HG03135 (cell line): ENCODE measurements at regions not wholly inside any gene's neighbourhood (a gene's known extent, or its start where the extent isn't known, plus 50 kb on each side); places are given as distances from the start of the nearest gene placed in this dataset.
"Not testable (repeated sequence)": the region's sequence is repeated elsewhere in the genome, so short reads cannot be mapped to it uniquely, and the experiment has no call there.

Experiments used
- ATAC-seq: cut with Tn5 transposase; IDR thresholded peaks from one replicate; pipeline ENCODE4 v1.9.1; 2021; ENCODE audit warnings: mild to moderate bottlenecking, moderate library complexity; ENCODE audit not compliant: unreplicated experiment

DNA sequence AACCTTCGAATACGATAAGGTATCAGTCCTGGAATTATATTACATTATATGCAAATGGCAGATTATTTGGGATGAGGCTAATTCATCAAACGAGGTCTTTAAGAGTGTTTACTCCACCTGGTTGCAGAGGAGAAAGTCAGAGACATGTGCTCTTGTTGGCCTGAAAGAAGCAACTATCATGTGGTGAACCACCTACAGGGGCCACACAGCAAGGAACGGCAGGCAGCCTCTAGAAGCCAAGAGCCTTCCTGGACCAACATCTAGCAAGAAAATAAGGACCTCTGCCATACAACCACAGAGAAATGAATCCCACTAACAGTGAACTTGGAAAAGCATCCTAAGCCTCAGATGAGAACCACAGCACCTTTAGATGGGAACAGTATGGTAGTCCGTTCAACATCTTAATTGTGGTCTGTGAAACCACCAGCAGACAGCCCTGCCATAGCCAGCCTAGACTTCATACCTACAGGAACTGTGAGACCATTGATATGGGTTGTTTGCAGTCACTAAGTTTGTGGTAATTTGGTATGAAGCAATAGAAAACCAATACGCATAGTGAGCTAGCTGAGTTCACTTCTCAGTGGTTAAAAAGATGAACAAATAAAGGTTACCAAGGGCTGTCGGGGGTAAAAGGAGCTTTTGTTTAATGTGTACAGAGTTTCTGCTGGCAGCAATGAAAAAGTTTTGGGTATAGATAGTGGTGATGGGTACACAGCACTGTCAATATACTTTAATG is 345.7 kb upstream of the RUNX1 start:
- ATAC-seq: no peak

DNA sequence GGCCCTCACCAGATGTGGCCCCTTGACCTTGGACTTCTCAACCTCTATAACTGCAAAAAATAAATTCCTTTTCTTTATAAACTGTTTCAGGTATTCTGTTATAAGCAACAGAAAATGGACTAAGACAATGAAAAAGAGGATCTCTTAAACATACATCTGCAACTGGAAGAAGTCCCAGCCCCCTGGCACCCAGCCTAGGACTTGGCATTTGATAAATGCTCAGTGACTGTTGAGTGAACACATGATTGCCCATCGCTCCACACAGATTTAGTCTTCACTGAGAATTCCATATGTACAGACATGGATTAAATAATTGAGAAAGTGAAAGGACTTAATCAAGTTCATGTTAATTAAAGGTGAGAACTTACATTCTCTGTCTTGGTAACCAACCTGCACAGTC is 344.9 kb upstream of the RUNX1 start:
- no peak for ATAC-seq

DNA sequence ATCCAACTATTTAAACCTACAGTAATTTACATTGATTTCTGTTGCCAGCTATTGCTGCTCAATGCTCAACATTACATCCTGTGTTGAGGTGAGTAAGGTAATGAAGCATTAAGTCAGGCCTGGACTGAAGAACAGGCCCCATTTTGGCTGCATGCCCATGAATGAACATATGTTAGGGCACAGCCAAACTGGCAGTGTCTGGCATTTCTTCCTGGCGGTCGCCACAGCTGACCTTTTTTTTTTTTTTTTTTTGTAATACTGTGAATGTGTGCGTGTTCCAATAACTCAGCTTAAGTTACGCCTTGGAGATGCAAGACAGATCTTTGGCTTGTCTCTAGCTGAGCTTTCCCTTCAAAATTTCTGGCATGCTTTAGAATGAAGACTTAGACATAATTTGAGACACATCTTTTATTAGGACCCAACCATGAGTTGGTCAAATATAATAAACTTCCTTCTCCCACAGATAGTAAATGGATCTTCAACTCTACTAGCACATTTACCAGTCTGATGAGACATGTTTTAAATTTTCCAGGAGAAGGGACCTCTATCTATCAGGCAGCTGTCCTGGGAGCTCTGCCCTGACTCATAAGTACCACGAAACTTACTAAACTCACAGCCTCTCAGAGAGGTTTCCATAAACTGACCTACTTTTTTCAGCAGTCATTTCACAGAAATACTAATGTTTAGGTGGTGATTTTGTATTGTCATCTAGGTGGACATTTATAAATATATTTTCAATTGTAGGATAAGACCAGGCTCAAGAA is 341.1 kb upstream of the RUNX1 start:
- no peak for ATAC-seq

DNA sequence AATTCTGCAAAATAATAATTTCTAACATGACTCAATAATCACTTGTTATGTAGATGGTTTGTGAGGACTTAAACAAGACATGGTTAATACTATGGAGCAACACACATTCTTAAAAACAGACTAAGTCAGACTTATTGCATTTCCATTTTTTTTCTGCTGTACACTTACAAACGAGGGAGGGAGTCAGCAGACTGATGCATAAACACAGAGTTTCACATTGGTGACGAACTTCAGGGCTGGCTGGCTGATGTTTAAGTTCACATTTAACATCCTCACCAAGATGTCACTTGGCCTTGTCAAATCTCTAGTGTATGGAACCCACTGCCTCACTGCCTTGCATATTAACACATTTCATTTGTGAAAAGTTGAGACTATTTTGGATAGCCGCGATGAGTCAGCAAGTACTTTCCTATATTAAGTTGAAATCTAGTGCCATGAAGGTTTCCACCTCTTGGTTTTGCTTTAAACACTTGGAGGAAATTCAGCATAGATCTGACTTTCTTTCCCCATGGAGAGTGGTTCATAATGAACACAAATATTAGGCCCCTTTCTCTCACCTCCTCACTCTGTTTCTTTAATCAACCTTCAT is 337.5 kb upstream of the RUNX1 start:
- ATAC-seq: no peak

DNA sequence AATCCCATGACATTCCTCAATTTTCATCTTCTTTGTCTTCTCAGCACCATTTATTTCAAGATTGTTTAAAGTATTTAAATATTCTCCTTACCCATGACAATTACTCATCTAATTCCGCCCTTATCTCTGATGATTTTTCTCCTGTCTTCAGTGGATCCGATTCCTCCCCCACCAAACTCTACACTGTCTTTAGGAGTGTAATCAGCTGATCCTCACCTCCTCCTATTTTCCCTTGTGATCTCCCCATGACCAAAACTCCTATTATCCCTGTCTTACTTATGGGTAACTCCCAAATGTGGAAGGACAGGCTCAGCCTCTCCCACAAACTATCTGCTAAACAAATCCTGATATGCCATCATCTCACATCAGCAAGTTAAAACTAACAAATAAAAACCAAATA is 335.3 kb upstream of the RUNX1 start:
- ATAC-seq: no peak

DNA sequence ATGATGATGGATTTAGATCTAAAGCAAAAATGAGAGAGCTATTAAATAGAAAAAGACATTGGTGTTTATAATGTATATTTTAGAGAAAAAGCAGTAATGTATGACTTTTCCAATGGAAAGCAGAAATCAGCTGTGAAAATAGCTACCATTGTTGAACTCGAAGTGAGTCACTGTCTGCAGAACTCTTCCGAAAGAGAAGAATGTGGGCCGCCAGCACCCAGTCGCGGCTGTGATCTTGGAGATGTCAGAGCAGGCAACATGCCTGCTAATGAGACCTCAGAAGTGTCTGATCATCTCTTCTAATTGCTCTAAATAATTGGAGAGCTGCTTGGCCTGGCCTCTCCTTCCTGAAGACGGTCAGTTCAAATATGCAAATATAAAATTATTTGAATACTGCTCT is 333.6 kb upstream of the RUNX1 start:
- ATAC-seq: no peak

DNA sequence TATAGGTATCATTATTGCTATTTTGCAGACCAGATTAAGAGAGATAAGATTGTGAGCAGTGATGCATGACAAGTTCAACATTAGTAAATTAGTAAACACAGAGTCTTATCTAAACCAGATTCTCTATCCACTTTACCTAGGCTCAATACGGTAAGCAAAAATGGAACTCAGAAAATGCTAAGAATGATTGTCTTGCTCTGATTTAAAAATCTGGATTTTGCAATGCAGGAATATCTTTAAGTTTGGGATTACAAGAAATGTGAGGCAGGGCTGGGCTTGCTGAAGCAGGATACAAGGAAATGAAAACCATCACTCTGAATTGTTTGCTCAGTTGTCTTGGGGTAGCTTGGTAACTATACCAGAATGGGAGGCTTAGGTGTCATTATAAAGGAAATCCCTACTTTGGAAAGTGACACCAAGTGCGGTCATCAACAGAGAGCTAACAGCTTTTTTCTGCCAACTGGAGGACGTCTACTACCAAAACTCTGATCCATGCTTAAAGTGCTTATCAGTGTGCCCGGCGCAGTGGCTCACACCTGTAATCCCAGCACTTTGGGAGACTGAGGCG is 332.7 kb upstream of the RUNX1 start:
- no peak for ATAC-seq

DNA sequence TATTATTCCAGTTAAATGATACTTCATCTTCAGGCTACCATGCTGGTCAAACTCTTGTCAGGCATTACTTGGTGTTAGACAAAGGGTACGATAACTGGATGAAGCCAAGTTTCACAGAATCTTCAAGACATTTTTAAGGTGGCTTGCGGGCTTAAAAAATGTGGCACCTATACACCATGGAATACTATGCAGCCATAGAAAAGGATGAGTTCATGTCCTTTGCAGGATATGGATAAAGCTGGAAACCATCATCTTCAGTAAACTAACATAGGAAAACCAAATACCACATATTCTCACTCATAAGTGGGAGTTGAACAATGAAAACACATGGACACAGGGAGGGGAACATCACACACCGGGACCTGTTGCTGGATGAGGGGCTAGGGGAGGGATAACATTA is 331.2 kb upstream of the RUNX1 start:
- not testable (repeated sequence) for ATAC-seq

DNA sequence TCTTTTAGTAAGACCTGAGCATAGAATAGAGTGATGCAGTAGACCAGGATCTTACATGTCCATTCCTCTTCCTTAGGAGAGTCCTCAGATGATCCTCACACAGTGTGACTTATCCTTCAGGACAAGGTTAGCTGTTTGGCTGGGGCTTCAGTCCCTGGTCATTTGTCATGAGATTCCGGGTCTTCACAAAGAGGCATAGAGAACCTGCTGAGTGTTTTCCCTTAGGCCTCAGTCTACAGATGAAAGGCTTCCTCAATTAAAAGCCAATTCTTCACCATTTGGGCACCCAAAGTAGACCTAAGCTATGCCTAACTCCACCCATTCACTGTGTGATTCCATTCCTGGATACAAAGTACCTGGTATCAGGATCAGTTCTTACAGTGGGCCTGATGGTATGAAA is 329.8 kb upstream of the RUNX1 start:
- ATAC-seq: no peak

DNA sequence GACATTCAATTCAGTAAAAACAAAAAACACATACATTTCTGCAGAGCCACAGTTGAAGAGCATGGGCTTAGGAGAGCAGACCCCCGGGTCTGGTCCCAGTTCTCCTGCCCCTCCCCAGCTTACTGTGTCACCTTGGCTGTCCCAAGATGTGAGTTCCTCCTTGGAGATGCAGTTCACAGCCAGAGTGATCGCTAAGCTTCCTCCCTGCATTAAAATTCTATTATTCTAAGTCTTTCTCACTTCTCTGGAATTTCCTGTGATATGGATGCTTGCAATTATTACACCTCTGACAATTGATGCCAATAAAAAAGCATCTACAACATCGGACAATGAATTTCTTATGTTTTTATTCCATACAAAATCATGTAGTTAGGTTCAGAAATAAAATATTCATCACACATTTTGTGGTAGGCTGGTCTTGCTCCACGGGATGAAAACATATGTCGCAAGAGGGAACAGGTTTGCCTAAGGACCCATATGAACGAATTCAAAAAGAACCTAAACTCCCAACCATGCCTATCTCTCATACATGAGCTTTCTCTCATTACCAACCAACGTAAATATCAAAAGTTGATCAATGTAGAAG is 328.5 kb upstream of the RUNX1 start:
- no peak for ATAC-seq

DNA sequence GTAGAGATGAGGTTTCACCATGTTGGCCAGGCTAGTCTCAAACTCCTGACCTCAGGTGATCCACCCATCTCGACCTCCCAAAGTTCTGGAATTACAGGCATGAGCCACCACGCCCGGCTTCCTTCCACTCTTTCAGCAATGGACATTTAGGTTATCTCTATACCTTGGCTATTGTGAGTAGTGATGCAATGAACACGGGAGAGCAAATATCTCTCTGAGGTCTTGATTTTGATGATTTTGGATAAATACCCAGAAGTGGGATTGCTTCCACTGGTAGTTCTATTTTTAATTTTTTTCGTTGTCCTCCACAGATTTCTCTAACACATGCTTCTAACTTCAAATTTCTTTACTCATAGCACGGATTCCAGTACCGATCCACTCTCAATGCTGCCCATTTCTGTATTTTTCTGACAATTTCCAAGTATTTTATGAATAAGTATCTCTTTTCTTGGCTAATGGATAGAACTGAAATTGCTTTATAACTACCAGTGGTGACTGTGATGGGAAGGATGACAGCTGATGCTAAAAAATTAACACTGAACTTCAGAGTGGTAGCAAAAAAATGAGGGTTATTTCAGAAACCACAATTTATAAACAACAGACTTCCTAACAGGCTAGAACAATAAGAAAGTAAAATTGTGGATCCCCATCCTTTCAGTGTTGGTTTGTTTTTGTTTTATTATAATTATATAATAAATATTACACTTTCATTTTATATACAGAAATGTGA is 327.5 kb upstream of the RUNX1 start:
- ATAC-seq: no peak

DNA sequence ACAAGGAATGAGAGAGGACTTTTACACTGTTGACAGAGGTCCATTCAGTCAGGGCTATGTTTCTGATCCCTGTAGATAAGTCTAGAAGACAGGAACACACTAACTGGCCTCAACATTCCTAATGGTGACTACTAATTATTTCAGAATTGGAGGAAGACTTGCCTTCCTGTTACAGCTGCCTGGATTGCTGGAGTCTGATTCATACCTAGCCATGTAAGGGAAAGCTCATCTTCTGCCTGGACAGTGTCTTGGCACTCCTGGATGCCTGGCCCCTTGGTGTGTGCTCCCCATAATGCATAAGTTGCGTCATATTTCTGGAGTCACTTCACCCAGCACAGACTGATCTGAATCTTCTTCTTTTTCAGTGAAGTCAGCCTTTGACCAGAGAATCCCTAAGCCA is 326.0 kb upstream of the RUNX1 start:
- no peak for ATAC-seq

DNA sequence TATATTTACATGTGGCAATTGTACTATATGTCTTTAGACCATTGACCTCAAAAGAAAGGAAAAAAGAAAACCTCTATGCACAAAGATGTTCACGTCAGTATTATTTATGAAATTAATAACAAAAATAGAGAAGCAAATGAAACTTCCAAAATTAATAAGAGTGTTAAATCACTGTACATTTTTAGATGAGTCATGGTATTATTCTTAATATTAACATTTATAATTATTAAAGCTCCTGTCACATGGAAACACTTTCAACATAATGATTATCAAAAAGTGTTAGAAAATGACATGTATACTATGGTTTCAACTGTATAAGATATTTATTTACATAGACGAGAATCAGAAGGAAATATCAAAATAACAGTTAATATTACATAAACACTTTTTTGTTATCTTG is 324.9 kb upstream of the RUNX1 start:
- ATAC-seq: no peak

DNA sequence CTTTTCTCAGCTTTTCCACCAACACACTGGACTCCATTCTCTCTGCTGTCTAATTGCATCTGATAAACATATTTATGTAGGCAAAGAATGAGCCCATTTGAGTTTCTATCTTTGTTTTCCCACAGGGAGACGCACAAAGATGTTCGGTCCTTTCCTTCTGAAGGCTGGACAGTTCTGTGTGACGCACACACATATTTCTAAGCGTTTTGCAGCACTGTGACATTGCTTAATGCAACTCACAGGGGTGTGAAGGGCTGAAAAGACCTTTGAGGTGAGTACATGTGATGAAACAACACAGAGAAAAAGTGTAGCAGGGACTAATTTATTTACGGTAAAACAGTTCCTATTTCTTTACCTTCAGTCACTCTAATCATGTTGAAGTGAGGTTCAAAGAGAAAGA is 323.1 kb upstream of the RUNX1 start:
- no peak for ATAC-seq

DNA sequence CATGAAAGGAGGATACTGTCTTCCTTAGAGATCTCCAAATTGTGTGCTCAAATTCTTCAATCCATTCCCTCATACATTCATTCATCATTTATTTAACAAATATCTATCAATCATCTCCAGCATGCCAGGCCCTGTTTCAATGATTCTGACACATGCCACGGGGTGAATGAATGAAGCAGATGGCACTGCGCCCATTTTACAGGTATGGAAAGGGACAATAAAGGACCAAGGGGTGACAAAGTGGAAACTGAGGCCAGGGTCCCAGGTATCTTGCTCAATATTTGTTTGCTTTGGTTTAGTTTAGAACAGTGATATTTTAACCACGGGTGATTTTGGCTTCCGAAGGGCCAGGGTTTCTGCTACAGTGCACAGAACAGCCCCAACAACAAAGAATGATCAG is 321.6 kb upstream of the RUNX1 start:
- no peak for ATAC-seq

DNA sequence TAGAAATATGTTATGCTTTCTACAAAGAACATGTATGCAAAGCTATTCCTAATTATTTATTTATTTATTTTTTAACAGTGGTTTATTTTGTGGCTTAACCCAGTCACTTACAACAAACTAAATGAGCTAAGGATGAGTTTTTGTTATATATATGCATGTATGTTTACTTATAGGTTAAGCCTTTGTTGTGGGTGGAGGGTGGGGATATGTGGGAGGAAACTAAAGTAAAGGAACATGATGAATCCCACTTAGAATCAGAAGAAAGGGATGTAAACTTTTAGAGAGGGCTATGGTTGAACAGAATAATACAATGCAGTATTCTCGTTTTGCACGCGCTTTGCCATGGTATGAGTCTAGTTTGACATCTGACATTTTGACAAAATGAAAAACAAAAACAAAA is 321.0 kb upstream of the RUNX1 start:
- ATAC-seq: no peak

DNA sequence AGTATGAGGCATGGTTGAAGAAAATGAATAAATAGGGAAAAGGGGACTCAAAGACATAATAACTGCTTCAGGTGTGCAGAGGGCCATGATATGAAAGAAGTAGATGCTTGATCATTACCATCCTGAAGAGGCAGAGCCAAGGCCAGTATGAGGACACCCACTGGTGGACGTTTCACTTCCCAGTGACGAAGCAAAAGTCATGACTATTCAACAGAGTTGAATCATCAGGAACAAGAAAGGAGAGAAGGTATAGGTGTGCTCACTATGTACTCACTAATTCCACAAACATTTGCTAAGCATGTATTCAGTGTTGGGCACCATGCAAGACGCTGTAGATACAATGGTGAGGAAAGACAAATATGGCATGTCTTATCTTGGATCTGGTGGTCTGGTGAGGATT is 319.2 kb upstream of the RUNX1 start:
- no peak for ATAC-seq

DNA sequence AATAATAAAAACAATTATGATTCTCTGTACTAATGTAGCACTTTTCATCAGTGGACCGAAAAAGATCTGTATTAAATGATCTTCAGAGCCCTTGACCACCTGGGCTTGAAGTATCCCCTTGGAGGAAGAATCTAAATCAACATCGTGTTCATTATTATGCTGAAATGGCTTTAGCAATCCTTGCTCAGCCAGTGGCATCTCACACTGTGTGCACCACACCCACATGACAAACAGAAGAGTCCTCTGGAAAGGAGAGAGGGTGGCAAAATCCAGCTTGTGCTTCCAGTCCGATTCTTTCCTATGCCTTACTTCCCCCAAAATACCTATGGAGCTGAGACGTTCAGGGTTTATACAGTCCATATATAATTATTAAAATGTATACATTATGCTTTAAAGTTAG is 318.5 kb upstream of the RUNX1 start:
- ATAC-seq: no peak

DNA sequence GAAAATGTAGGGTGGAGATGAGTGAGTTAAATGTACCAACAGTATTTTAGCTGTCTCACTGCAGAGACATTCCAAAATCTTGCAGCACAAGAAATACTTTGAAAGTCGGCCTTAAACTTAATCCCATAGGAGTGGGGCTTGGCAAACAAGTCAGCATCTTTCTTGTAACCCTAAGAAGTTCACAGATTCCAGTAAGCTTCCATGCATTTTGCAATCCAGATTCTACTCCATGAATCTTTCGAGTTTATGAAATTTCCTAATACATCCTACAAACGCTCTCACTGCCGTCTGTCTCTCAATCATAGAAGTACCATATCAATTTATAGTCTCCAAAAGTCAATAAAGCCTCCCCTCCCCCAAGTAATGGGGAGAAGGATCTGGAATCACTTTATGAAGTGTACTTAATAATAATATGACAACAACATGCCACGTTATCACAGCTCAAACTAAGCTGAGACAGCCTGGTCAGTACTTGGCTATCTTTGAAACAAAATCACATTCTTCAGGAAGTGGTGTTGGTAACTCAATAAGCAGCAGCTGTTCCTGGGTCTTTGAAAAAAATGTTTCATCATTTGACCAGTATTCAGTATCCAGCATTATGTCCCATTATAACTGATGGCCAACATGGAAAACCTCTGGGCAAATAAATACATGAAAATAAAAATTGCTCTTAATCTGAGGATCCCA is 317.4 kb upstream of the RUNX1 start:
- ATAC-seq: no peak

DNA sequence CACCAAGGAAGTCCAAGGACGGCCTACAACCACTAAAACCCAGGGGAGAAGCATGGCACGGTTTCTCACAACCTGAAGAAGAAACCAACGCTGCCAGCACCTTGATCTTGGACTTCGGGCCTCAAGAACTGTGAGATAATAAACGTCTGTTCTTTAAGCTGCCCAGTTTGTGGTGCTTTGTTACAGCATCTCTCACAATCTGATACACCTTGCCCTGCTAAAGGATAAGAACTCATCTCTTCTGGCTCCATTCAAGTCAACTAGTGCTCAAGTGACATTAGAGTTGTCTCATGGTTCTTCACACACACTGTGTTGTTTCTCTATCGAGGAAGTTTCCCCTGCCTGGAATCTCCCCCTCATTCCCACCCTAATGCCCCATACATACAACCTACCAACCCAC is 314.4 kb upstream of the RUNX1 start:
- ATAC-seq: no peak
